ENCODE measurements at regions not wholly inside any gene's neighbourhood (a gene's known extent, or its start where the extent isn't known, plus 50 kb on each side); places are given as distances from the start of the nearest gene placed in this dataset.

DNA sequence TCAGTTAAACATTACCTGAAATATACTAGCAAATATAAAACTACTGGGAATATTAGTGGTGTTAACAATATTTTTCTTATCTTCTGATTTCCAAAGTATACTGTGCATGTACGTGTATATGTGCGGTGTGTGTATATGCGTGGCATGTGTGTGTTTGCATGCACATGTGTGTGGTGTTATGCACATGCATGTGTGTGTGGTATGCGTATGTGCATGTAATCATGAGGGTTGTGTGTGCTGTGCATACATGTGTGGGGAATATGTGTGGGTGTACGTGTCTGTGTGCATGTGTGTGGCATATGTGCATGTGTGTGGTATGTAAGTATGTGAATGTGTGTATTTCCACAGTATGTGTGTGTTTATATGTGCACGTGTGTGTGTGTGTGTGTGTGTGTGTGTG is 640.2 kb downstream of the TSN start:
- TF ChIP-seq, protein P1, sequence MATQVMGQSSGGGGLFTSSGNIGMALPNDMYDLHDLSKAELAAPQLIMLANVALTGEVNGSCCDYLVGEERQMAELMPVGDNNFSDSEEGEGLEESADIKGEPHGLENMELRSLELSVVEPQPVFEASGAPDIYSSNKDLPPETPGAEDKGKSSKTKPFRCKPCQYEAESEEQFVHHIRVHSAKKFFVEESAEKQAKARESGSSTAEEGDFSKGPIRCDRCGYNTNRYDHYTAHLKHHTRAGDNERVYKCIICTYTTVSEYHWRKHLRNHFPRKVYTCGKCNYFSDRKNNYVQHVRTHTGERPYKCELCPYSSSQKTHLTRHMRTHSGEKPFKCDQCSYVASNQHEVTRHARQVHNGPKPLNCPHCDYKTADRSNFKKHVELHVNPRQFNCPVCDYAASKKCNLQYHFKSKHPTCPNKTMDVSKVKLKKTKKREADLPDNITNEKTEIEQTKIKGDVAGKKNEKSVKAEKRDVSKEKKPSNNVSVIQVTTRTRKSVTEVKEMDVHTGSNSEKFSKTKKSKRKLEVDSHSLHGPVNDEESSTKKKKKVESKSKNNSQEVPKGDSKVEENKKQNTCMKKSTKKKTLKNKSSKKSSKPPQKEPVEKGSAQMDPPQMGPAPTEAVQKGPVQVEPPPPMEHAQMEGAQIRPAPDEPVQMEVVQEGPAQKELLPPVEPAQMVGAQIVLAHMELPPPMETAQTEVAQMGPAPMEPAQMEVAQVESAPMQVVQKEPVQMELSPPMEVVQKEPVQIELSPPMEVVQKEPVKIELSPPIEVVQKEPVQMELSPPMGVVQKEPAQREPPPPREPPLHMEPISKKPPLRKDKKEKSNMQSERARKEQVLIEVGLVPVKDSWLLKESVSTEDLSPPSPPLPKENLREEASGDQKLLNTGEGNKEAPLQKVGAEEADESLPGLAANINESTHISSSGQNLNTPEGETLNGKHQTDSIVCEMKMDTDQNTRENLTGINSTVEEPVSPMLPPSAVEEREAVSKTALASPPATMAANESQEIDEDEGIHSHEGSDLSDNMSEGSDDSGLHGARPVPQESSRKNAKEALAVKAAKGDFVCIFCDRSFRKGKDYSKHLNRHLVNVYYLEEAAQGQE (IDR thresholded peaks at IDR 0.05; ENCODE audit: insufficient read depth in 1 of 2, low read depth in 2 of 2, low read length in 2 of 2): no peak
- TF ChIP-seq TAF1 (IDR thresholded peaks at IDR 0.05; ENCODE audit: borderline replicate concordance, insufficient read depth, low read length): no peak

Measured in PFSK-1 (cell line).